ENCODE measurements at regions not wholly inside any gene's neighbourhood (a gene's known extent, or its start where the extent isn't known, plus 50 kb on each side); places are given as distances from the start of the nearest gene placed in this dataset.

DNA sequence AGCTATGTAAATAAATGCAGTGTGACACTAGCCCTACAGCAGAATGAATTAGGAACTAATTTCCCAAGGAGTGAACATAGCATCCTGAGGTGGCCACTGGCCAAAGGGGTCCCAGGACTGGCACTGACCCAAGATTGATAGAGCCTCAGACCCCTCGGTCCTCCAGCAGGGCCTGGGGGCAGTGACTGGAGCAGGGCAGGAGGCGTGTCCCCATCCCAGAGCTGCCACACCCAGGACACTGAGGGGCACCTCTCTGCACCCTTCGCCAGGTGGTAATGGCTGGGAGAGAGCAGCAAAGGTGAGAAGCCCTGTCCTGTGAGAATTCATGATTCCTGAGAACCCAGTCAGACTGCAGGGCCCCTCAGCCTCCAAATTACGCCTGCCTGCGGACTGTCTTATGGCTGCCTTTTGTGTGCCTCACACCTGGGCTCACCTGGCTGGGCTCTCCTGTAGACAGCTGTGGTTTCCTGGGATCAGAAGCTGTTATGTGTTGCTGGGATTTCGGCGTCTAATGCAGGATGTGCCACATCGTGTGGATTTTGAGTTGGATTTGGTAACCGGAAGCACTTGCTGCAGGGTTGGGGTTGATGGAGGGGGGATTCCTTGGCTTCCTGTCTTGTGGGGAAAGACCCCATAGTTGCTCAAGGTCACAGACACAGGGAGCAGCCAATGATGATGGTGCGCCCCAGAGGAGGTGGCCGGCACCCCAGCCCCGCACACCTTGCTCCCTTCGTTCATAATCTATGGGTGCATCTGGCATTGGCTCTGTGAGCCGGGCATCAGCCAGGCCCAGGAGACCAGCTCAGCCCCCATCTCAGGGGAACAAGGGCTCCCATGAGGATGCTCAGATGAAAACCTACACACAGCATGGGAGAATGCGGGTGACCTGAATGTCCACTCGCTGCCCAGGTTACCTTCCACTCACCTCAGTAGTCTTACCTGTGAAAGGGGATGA, 582.9 kb downstream of the BRD1 start:
- TF ChIP-seq CTCF (IDR thresholded peaks at IDR 0.05; ENCODE audit: low read depth, low read length) (no peak), MYC (IDR thresholded peaks at IDR 0.05; ENCODE audit: low read depth, low read length) (no peak), POLR2A (IDR thresholded peaks at IDR 0.05; ENCODE audit: extremely low read depth, insufficient read length) (no peak)
- TF ChIP-seq, protein P1, sequence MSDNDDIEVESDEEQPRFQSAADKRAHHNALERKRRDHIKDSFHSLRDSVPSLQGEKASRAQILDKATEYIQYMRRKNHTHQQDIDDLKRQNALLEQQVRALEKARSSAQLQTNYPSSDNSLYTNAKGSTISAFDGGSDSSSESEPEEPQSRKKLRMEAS (IDR thresholded peaks at IDR 0.05; ENCODE audit: low read depth, low read length), result no peak
- H3K4me3 ChIP-seq (ENCODE audit: low read depth, low read length), result no peak overlapping the region
- DNase-seq (ENCODE audit: low read depth), result no peak

- no peak for DNase-seq (ENCODE audit: low read depth)
- TF ChIP-seq, protein P1 (IDR thresholded peaks at IDR 0.05; ENCODE audit: low read depth, low read length), result no peak
- no peak overlapping the region for H3K4me3 ChIP-seq (ENCODE audit: low read depth, low read length)
These were observed 583.7 kb downstream of the BRD1 start for GRCh38 chr22:49243965-49244364.

GRCh38 chr22:49243335-49243734, 584.3 kb downstream of the BRD1 start:
- TF ChIP-seq CTCF (IDR thresholded peaks at IDR 0.05; ENCODE audit: low read depth, low read length) (no peak), POLR2A (IDR thresholded peaks at IDR 0.05; ENCODE audit: extremely low read depth, insufficient read length) (no peak), MYC (IDR thresholded peaks at IDR 0.05; ENCODE audit: low read depth, low read length) (no peak)
- TF ChIP-seq, protein P1 (IDR thresholded peaks at IDR 0.05; ENCODE audit: low read depth, low read length), result no peak
- DNase-seq (ENCODE audit: low read depth), result no peak
- no peak overlapping the region for H3K4me3 ChIP-seq (ENCODE audit: low read depth, low read length)

GRCh38 chr22:49242480-49242879, 585.2 kb downstream of the BRD1 start:
- TF ChIP-seq CTCF (IDR thresholded peaks at IDR 0.05; ENCODE audit: low read depth, low read length) (no peak), MYC (IDR thresholded peaks at IDR 0.05; ENCODE audit: low read depth, low read length) (no peak), POLR2A (IDR thresholded peaks at IDR 0.05; ENCODE audit: extremely low read depth, insufficient read length) (no peak)
- TF ChIP-seq, protein P1 (IDR thresholded peaks at IDR 0.05; ENCODE audit: low read depth, low read length), result no peak
- no peak for DNase-seq (ENCODE audit: low read depth)
- no peak overlapping the region for H3K4me3 ChIP-seq (ENCODE audit: low read depth, low read length)

GRCh38 chr22:49241174-49241851, 586.4 kb downstream of the BRD1 start:
- TF ChIP-seq, protein P1 (IDR thresholded peaks at IDR 0.05; ENCODE audit: low read depth, low read length), result no peak
- no peak for DNase-seq (ENCODE audit: low read depth)
- H3K4me3 ChIP-seq (ENCODE audit: low read depth, low read length), result no peak overlapping the region

GRCh38 chr22:49240472-49240871, 587.2 kb downstream of the BRD1 start:
- TF ChIP-seq, protein P1 (IDR thresholded peaks at IDR 0.05; ENCODE audit: low read depth, low read length), result no peak
- TF ChIP-seq POLR2A (IDR thresholded peaks at IDR 0.05; ENCODE audit: extremely low read depth, insufficient read length) (no peak), CTCF (IDR thresholded peaks at IDR 0.05; ENCODE audit: low read depth, low read length) (no peak), MYC (IDR thresholded peaks at IDR 0.05; ENCODE audit: low read depth, low read length) (no peak)
- no peak for DNase-seq (ENCODE audit: low read depth)

More at GRCh38 chr22:49240472-49240871, 587.2 kb downstream of the BRD1 start:
- H3K4me3 ChIP-seq (ENCODE audit: low read depth, low read length), result no peak overlapping the region

All from NB4 (cell line).